Right ventricle myocardium superior (tissue), 1 donor: ENCODE measurements at regions not wholly inside any gene's neighbourhood (a gene's known extent, or its start where the extent isn't known, plus 50 kb on each side); places are given as distances from the start of the nearest gene placed in this dataset.
"Not testable (repeated sequence)": the region's sequence is repeated elsewhere in the genome, so short reads cannot be mapped to it uniquely, and the experiment has no call there.

Experiments used
- ATAC-seq: fragments of 200-7000 bp; cut with Tn5 transposase; one replicate; pipeline ENCODE4 v1.9.1; 2020; ENCODE audit warnings: mild to moderate bottlenecking; ENCODE audit not compliant: poor library complexity
- DNase-seq: peaks from one replicate; pipeline ENCODE4 v3.0.0-alpha.2; 2020
- intact Hi-C: fragments of 100-400 bp; cut with DNase I; formaldehyde crosslinking; loops from one replicate; pipeline ENCODE4 v1.11.2; 2022
- donor health status: DM: no; HTN: yes; CAD: no; lungs with severe emphysema.

- intact Hi-C loops, DNase-seq, ATAC-seq: not testable (repeated sequence)
Observed at GRCh38 chr13:21260561-21261290, 84.3 kb downstream of the MRPL57 start.

GRCh38 chr13:21261487-21262216, 85.2 kb downstream of the MRPL57 start:
- DNase-seq, ATAC-seq: not testable (repeated sequence)

GRCh38 chr13:21263909-21264308, 87.5 kb downstream of the MRPL57 start:
- DNase-seq, intact Hi-C loops, ATAC-seq: not testable (repeated sequence)

More at GRCh38 chr13:21261487-21262216, 85.2 kb downstream of the MRPL57 start:
- intact Hi-C loops, result not testable (repeated sequence)

- DNase-seq, intact Hi-C loops, ATAC-seq: not testable (repeated sequence)
Observed at GRCh38 chr13:21268485-21268884, 92.0 kb downstream of the MRPL57 start.

- intact Hi-C loops, ATAC-seq, DNase-seq: not testable (repeated sequence)
Observed at GRCh38 chr13:21272439-21272838, 96.0 kb downstream of the MRPL57 start.

- intact Hi-C loops, ATAC-seq, DNase-seq: not testable (repeated sequence)
Observed at GRCh38 chr13:21274457-21274856, 98.0 kb downstream of the MRPL57 start.

GRCh38 chr13:21282065-21282464, 105.6 kb downstream of the MRPL57 start:
- intact Hi-C loops, result no loop called here
- ATAC-seq (no peak), DNase-seq (no peak)

GRCh38 chr13:21287331-21287907, 111.0 kb downstream of the MRPL57 start:
- no peak for ATAC-seq
- intact Hi-C loops, result no loop called here
- DNase-seq, result no peak

- intact Hi-C loops, result no loop called here
- DNase-seq, result no peak
- ATAC-seq, result no peak
Observed at GRCh38 chr13:21289475-21289874, 113.0 kb downstream of the MRPL57 start.

GRCh38 chr13:21290442-21291002, 114.1 kb downstream of the MRPL57 start:
- intact Hi-C loops, ATAC-seq: not testable (repeated sequence)

GRCh38 chr13:21291840-21292239, 115.4 kb downstream of the MRPL57 start:
- DNase-seq (no peak), ATAC-seq (no peak)
- intact Hi-C loops, result no loop called here

More at GRCh38 chr13:21290442-21291002, 114.1 kb downstream of the MRPL57 start:
- DNase-seq, result not testable (repeated sequence)

- DNase-seq (peak; percentile 55), ATAC-seq (peak; percentile 69)
- intact Hi-C loops, result loop anchor here (5.0 kb wide), 1 partner anchor 180 kb away; no protein-coding TSS in a partner anchor
Observed at GRCh38 chr13:21296991-21297390, 120.5 kb downstream of the MRPL57 start.

GRCh38 chr13:21297447-21297846, 121.0 kb downstream of the MRPL57 start:
- no peak for DNase-seq
- ATAC-seq, result no peak
- intact Hi-C loops, result loop anchor here (5.0 kb wide), 1 partner anchor 180 kb away; no protein-coding TSS in a partner anchor

GRCh38 chr13:21297914-21298831, 121.7 kb downstream of the MRPL57 start:
- intact Hi-C loops, result loop anchor here (5.0 kb wide), 1 partner anchor 179 kb away; no protein-coding TSS in a partner anchor
- peak; percentile 100 for ATAC-seq
- peak; percentile 89 for DNase-seq

GRCh38 chr13:21304256-21304655, 127.8 kb downstream of the MRPL57 start:
- DNase-seq (no peak), ATAC-seq (no peak)
- intact Hi-C loops, result no loop called here

- ATAC-seq, intact Hi-C loops, DNase-seq: not testable (repeated sequence)
Observed at GRCh38 chr13:21306300-21307073, 130.0 kb downstream of the MRPL57 start.

GRCh38 chr13:21307158-21307557, 130.7 kb downstream of the MRPL57 start:
- ATAC-seq, intact Hi-C loops, DNase-seq: not testable (repeated sequence)
